Bronchial epithelial cell (primary cell): ENCODE measurements at regions not wholly inside any gene's neighbourhood (a gene's known extent, or its start where the extent isn't known, plus 50 kb on each side); places are given as distances from the start of the nearest gene placed in this dataset.

Experiments
- DNase-seq: peaks from one replicate; pipeline ENCODE4 v3.0.0-alpha.2; 2010; ENCODE audit warnings: low read depth
- FAIRE-seq: peaks from 2 replicates; lab custom pipeline; 2011; peaks lifted over from hg19 to GRCh38; lab: Jason Lieb, UNC
- H3K27me3 ChIP-seq: 2 replicates; pipeline ENCODE4 v1.5.1; 2011; ENCODE audit warnings: low read length; ENCODE audit not compliant: control insufficient read depth, insufficient read depth
- H3K36me3 ChIP-seq: 2 replicates; pipeline ENCODE4 v1.5.1; 2011; ENCODE audit warnings: low read length; ENCODE audit not compliant: control insufficient read depth, insufficient read depth
- H3K4me3 ChIP-seq: 2 replicates; pipeline ENCODE4 v1.5.1; 2011; ENCODE audit warnings: mild to moderate bottlenecking, low read depth, low read length, control low read depth
- TF ChIP-seq, protein P1 (sequence below): IDR thresholded peaks from 2 replicates; pipeline ENCODE4 v1.5.1; 2011; ENCODE audit warnings: mild to moderate bottlenecking, moderate library complexity, low read length, control low read depth, inconsistent platforms; ENCODE audit not compliant: insufficient read depth, severe bottlenecking

DNA sequence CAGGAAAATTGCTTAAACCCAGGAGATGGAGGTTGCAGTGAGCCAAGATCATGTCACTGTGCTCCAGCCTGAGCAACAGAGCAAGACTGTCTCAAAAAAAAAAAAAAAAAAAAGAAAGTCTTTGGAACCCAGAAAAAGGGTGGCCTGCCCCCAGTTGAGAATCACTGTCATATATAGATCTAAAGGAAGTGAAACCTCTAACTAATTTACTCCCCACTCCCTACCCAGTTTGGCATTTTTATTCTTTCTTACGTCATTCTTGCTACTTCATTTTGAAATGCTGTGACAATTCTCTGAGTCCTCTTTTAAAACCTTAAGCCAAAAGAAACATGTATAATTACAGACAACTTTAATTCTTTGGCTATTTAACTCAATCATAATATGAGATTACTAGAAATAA lies 254.8 kb downstream of the CDC5L start:
- DNase-seq (no peak), FAIRE-seq (no peak)
- no peaks in the 10 kb centered on the region for H3K27me3 ChIP-seq
- H3K36me3 ChIP-seq = no peaks in the 10 kb centered on the region
- no peak overlapping the region for H3K4me3 ChIP-seq
- TF ChIP-seq, protein P1, sequence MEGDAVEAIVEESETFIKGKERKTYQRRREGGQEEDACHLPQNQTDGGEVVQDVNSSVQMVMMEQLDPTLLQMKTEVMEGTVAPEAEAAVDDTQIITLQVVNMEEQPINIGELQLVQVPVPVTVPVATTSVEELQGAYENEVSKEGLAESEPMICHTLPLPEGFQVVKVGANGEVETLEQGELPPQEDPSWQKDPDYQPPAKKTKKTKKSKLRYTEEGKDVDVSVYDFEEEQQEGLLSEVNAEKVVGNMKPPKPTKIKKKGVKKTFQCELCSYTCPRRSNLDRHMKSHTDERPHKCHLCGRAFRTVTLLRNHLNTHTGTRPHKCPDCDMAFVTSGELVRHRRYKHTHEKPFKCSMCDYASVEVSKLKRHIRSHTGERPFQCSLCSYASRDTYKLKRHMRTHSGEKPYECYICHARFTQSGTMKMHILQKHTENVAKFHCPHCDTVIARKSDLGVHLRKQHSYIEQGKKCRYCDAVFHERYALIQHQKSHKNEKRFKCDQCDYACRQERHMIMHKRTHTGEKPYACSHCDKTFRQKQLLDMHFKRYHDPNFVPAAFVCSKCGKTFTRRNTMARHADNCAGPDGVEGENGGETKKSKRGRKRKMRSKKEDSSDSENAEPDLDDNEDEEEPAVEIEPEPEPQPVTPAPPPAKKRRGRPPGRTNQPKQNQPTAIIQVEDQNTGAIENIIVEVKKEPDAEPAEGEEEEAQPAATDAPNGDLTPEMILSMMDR = no peak

DNA sequence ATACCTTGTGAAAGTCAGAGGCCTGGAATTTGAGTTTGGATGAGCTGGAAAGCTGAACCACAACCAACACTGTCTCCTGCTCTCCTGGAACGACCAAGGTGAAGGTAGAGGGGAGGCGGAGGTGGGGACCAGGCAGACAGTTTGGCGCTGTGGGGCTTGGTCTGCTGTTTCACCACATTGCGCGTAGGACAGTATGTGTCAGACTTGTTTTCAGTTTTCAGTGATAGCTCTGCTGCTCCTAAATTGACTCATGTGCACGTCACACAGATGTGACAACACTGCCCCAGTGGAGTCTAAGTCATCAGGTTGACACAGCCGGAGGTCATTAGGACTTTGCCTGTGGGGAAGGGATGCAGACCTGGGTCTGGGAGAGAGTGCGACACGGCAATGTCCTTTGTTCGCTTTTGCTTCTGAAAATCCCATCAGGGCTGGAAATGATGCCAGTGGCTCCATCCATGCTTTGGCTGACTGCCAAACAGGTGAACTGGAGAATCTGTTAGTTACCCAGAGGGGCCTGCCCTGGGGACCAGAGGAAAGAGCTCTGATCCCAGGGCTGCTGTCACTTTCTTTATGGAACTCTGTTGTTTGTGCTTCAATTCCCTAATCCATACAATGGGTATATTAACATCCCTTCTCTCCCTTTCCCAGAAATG lies 255.5 kb downstream of the CDC5L start:
- Histone ChIP-seq H3K4me3 (no peak overlapping the region), H3K36me3 (no peaks in the 10 kb centered on the region), H3K27me3 (no peaks in the 10 kb centered on the region)
- FAIRE-seq (no peak), DNase-seq (peak; percentile 37)
- TF ChIP-seq, protein P1 = no peak

DNA sequence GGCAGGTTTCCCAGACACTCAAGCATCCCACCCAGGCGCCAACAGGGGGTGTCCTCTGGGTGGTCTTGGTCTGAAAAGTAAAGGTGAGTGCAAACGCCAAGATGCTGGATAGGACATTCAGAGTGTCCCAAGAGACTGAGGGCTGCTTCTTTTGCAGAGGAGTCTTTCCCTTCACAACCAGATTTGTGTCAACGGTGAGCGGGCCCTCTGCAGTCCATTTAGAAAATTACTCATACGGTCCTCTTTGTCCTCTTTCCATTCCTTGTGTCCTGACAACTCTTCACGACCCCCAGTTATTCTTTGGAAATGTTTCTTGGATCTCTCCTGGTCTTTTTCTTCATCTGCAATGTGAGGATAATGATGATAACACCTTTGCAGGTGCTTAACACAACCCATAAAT lies 257.8 kb downstream of the CDC5L start:
- TF ChIP-seq, protein P1 = no peak
- DNase-seq (no peak), FAIRE-seq (no peak)

DNA sequence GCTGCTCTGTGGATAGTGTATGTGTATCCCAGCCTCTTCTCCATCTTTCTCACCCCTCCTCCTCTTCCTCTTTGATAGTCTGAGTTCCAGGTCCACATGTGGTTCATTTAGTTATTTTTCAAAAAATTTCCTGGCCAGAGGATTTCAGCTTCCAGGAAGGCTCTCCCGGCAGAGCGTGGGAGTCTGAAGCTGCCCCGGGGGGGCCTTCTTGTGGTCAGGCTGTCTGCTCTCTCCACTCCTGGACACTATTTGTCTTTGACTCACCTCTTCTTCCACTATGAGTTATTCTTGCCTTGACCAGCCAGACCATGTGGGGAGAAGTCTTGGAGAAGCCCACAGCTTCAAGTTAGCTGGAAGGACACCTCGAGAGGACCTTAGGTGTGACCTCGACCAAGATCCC lies 258.8 kb downstream of the CDC5L start:
- Histone ChIP-seq H3K4me3 (no peak overlapping the region), H3K36me3 (no peaks in the 10 kb centered on the region), H3K27me3 (no peaks in the 10 kb centered on the region)
- no peak for DNase-seq
- FAIRE-seq = no peak
- TF ChIP-seq, protein P1 = no peak

More for the DNA sequence above, 257.8 kb downstream of the CDC5L start:
- Histone ChIP-seq H3K36me3 (no peaks in the 10 kb centered on the region), H3K4me3 (no peak overlapping the region), H3K27me3 (no peaks in the 10 kb centered on the region)

DNA sequence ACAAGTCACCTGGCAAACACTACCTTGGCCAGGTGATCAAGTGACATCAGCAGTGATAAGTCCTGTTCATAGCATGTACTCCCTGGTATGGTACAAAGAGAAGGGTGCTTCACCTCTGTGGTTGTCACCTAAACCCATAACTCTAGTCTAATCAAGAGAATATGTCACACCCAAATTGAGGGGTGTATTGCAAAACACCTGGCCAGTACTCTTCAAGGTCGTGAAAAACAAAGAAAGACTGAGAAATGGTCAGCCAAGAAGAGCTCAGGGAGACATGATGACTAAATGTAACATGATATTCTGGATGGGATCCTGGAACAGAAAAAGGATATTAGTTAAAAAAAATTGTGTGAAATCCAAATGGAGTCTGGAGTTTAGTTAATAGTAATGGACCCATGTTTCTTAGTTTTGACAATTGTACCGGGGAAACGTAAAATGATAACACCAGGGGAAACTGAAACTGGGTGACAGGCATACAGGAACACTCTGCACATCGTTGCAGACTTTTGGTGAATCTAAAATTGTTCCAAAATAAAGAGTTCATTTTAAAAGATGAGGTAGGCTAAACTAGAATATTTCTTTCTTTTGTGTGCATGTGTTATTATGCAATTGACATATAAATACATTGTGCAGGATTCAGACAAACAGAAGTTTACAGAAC lies 262.0 kb downstream of the CDC5L start:
- DNase-seq (peak; percentile 29), FAIRE-seq (no peak)
- Histone ChIP-seq H3K4me3 (no peak overlapping the region), H3K27me3 (no peaks in the 10 kb centered on the region), H3K36me3 (no peaks in the 10 kb centered on the region)
- TF ChIP-seq, protein P1 = no peak
